GM23338 (cell line): ENCODE measurements at regions not wholly inside any gene's neighbourhood (a gene's known extent, or its start where the extent isn't known, plus 50 kb on each side); places are given as distances from the start of the nearest gene placed in this dataset.

ENCODE experiments used
- ATAC-seq: fragments of 200-7000 bp; cut with Tn5 transposase; 3 replicates; pipeline ENCODE4 v1.9.1; 2020
- DNase-seq: peaks from one replicate; pipeline ENCODE4 v3.0.0-alpha.2; 2015; ENCODE audit warnings: low spot score
- H2AFZ ChIP-seq: fragments of 200-600 bp; sonication (generic); 2 replicates; pipeline ENCODE4 v1.8.0; 2016; ENCODE audit warnings: antibody characterized with exemption, mild to moderate bottlenecking, moderate library complexity
- H3F3A ChIP-seq: fragments of 200-600 bp; sonication (generic); replicated peaks from 2 replicates; pipeline ENCODE4 v1.8.0; 2017; ENCODE audit warnings: antibody characterized with exemption, mixed run types, low read depth
- H3K27ac ChIP-seq: fragments of 200-600 bp; sonication (generic); 2 replicates; pipeline ENCODE4 v1.6.1; 2016; ENCODE audit warnings: low read depth
- H3K27me3 ChIP-seq: fragments of 200-600 bp; sonication (generic); 2 replicates; pipeline ENCODE4 v1.8.0; 2016; ENCODE audit warnings: mild to moderate bottlenecking, mixed run types, moderate library complexity; ENCODE audit not compliant: insufficient read depth
- H3K36me3 ChIP-seq: fragments of 200-600 bp; sonication (generic); 2 replicates; pipeline ENCODE4 v1.8.0; 2016; ENCODE audit warnings: mild to moderate bottlenecking; ENCODE audit not compliant: insufficient read depth
- H3K4me1 ChIP-seq: fragments of 200-600 bp; sonication (generic); 2 replicates; pipeline ENCODE4 v1.8.0; 2016; ENCODE audit warnings: mild to moderate bottlenecking, moderate library complexity; ENCODE audit not compliant: insufficient read depth
- H3K4me2 ChIP-seq: fragments of 200-600 bp; sonication (generic); 2 replicates; pipeline ENCODE4 v1.7.1; 2017; ENCODE audit warnings: mixed run types
- H3K4me3 ChIP-seq: fragments of 200-600 bp; sonication (generic); 2 replicates; pipeline ENCODE4 v1.6.1; 2016; ENCODE audit warnings: mixed run types
- H3K79me2 ChIP-seq: fragments of 200-600 bp; sonication (generic); replicated peaks from 2 replicates; pipeline ENCODE4 v1.8.0; 2017; ENCODE audit warnings: mild to moderate bottlenecking; ENCODE audit not compliant: insufficient read depth
- H3K9me2 ChIP-seq: fragments of 200-600 bp; sonication (generic); 2 replicates; pipeline ENCODE4 v1.8.0; 2017; ENCODE audit not compliant: insufficient read depth
- H4K20me1 ChIP-seq: fragments of 200-600 bp; sonication (generic); replicated peaks from 2 replicates; pipeline ENCODE4 v1.8.0; 2017; ENCODE audit warnings: mild to moderate bottlenecking; ENCODE audit not compliant: insufficient read depth
- H3K27ac Mint-ChIP-seq: 2 replicates; pipeline ENCODE4 v1.8.0; 2020; ENCODE audit warnings: inconsistent platforms, mild to moderate bottlenecking, moderate library complexity, mixed read lengths
- H3K27me3 Mint-ChIP-seq: 3 replicates; pipeline ENCODE4 v1.8.0; 2022; ENCODE audit warnings: low read depth, mild to moderate bottlenecking, moderate library complexity, mixed read lengths, inconsistent platforms; ENCODE audit not compliant: insufficient read depth, poor library complexity
- H3K36me3 Mint-ChIP-seq: 3 replicates; pipeline ENCODE4 v1.8.0; 2021; ENCODE audit warnings: low read depth, mild to moderate bottlenecking, inconsistent platforms, moderate library complexity, mixed read lengths
- H3K4me1 Mint-ChIP-seq: 3 replicates; pipeline ENCODE4 v1.8.0; 2020; ENCODE audit warnings: mild to moderate bottlenecking, inconsistent platforms, mixed read lengths
- H3K4me3 Mint-ChIP-seq: 3 replicates; pipeline ENCODE4 v1.8.0; 2021; ENCODE audit warnings: moderate library complexity, mild to moderate bottlenecking, inconsistent platforms, mixed read lengths
- H3K9me3 Mint-ChIP-seq: 3 replicates; pipeline ENCODE4 v1.8.0; 2020; ENCODE audit warnings: moderate library complexity, mild to moderate bottlenecking, inconsistent platforms, mixed read lengths
- CREB1 ChIP-seq: fragments of 250-450 bp; sonication (Bioruptor Pico); IDR thresholded peaks from 2 replicates; pipeline ENCODE4 v1.5.0; 2020; ENCODE audit warnings: low read depth, mild to moderate bottlenecking, moderate library complexity
- CTCF ChIP-seq, 2 experiments: fragments of 200-600 bp in 1 of 2; sonication (generic) in 1 of 2; conservative IDR thresholded peaks; 2 replicates each; pipeline versions ENCODE4 v1.5.1 to v1.6.1; 2016 to 2017; ENCODE audit warnings: antibody characterized with exemption in 2 of 2, low read depth in 2 of 2, mild to moderate bottlenecking in 2 of 2, moderate library complexity in 1 of 2
- ETS1 ChIP-seq: IDR thresholded peaks from 2 replicates; pipeline ENCODE4 v1.6.1; 2016; ENCODE audit warnings: antibody characterized with exemption
- EZH2 ChIP-seq: fragments of 200-600 bp; sonication (generic); IDR thresholded peaks from one replicate; pipeline ENCODE4 v1.8.0; 2017; ENCODE audit warnings: antibody characterized with exemption, mild to moderate bottlenecking, low read depth; ENCODE audit not compliant: unreplicated experiment
- EZH2phosphoT487 ChIP-seq: fragments of 200-600 bp; sonication (generic); IDR thresholded peaks from one replicate; pipeline ENCODE4 v1.8.1; 2018; ENCODE audit warnings: antibody characterized with exemption; ENCODE audit not compliant: unreplicated experiment
- JUNB ChIP-seq: IDR thresholded peaks from one replicate; pipeline ENCODE4 v1.6.1; 2016; ENCODE audit warnings: antibody characterized with exemption; ENCODE audit not compliant: unreplicated experiment
- NANOG ChIP-seq: IDR thresholded peaks from 2 replicates; pipeline ENCODE4 v1.6.1; 2016; ENCODE audit warnings: antibody characterized with exemption, borderline replicate concordance
- POLR2AphosphoS5 ChIP-seq: IDR thresholded peaks from 2 replicates; pipeline ENCODE4 v1.6.1; 2016; ENCODE audit warnings: antibody characterized with exemption, low read depth
- REST ChIP-seq: IDR thresholded peaks from one replicate; pipeline ENCODE4 v1.6.1; 2018; ENCODE audit warnings: antibody characterized with exemption; ENCODE audit not compliant: unreplicated experiment
- STAT1 ChIP-seq: IDR thresholded peaks from one replicate; pipeline ENCODE4 v1.6.1; 2016; ENCODE audit warnings: antibody characterized with exemption; ENCODE audit not compliant: unreplicated experiment
- ZNF114 ChIP-seq: fragments of 250-450 bp; sonication (Bioruptor Pico); IDR thresholded peaks from 2 replicates; pipeline ENCODE4 v1.5.0; 2020; ENCODE audit warnings: mild to moderate bottlenecking, moderate library complexity
- ZNF331 ChIP-seq: fragments of 250-450 bp; sonication (Bioruptor Pico); IDR thresholded peaks from 2 replicates; pipeline ENCODE4 v1.5.0; 2020; ENCODE audit warnings: low read depth, mild to moderate bottlenecking, moderate library complexity
- ZNF462 ChIP-seq: fragments of 250-450 bp; sonication (Bioruptor Pico); IDR thresholded peaks from 2 replicates; pipeline ENCODE4 v1.5.0; 2020; ENCODE audit warnings: mild to moderate bottlenecking, moderate library complexity

GRCh38 chr17:12349297-12349696, 316.4 kb upstream of the MYOCD start (continued):
- no peak for TF ChIP-seq ZNF462 (CRISPR knock-in tag)

GRCh38 chr17:12352127-12352526, 313.6 kb upstream of the MYOCD start:
- ATAC-seq = no peak
- H3K9me3 Mint-ChIP-seq = no peaks in the 10 kb centered on the region

More at GRCh38 chr17:12352127-12352526, 313.6 kb upstream of the MYOCD start:
- Histone ChIP-seq H3K27ac (no peak overlapping the region), H3K4me3 (no peak overlapping the region), H2AFZ (no peak overlapping the region), H3K79me2 (no peaks in the 10 kb centered on the region), H3K27me3 (no peaks in the 10 kb centered on the region), H4K20me1 (no peaks in the 10 kb centered on the region), H3K4me1 (no peaks in the 10 kb centered on the region), H3K9me2 (peaks cover 9% of the 10 kb centered on the region), H3K36me3 (no peaks in the 10 kb centered on the region), H3F3A (no peaks in the 10 kb centered on the region), H3K4me2 (no peak overlapping the region)
- H3K27me3 Mint-ChIP-seq = peaks cover 1% of the 10 kb centered on the region
- no peaks in the 10 kb centered on the region for H3K36me3 Mint-ChIP-seq
- H3K4me1 Mint-ChIP-seq = no peaks in the 10 kb centered on the region
- TF ChIP-seq CTCF (conservative IDR thresholded peaks at IDR 0.05; ENCODE audit: low read depth in 2 of 2) = no peak
- no peak for TF ChIP-seq JUNB
- TF ChIP-seq STAT1 = no peak
- TF ChIP-seq POLR2AphosphoS5 = no peak
- TF ChIP-seq EZH2phosphoT487 = no peak
- no peak for TF ChIP-seq ZNF114
- TF ChIP-seq CREB1 (CRISPR knock-in tag) = no peak
- TF ChIP-seq EZH2 = no peak
- TF ChIP-seq NANOG = no peak
- TF ChIP-seq REST = no peak
- no peak for TF ChIP-seq ETS1
- no peak for TF ChIP-seq ZNF331
- no peak overlapping the region for H3K4me3 Mint-ChIP-seq
- DNase-seq = no peak
- no peak overlapping the region for H3K27ac Mint-ChIP-seq
